Keratinocyte (primary cell): ENCODE measurements at regions not wholly inside any gene's neighbourhood (a gene's known extent, or its start where the extent isn't known, plus 50 kb on each side); places are given as distances from the start of the nearest gene placed in this dataset.

Experiments
- EZH2 ChIP-seq: IDR thresholded peaks from one replicate; pipeline ENCODE4 v1.6.1; 2012; ENCODE audit warnings: inconsistent platforms, mild to moderate bottlenecking, low read length, moderate library complexity
- TF ChIP-seq, protein P1 (sequence below), 3 experiments: IDR thresholded peaks in 1 of 3; conservative IDR thresholded peaks in 1 of 3; optimal IDR thresholded peaks in 1 of 3; 2 replicates in 2 of 3; 3 replicates in 1 of 3; pipeline versions ENCODE3 to v1.5.1; 2011; ENCODE audit warnings: low read length in 3 of 3, mild to moderate bottlenecking in 3 of 3, moderate library complexity in 2 of 3, control low read depth in 1 of 3, inconsistent platforms in 1 of 3; ENCODE audit not compliant: insufficient read depth in 2 of 3; ENCODE audit errors: extremely low read depth in 1 of 3

DNA sequence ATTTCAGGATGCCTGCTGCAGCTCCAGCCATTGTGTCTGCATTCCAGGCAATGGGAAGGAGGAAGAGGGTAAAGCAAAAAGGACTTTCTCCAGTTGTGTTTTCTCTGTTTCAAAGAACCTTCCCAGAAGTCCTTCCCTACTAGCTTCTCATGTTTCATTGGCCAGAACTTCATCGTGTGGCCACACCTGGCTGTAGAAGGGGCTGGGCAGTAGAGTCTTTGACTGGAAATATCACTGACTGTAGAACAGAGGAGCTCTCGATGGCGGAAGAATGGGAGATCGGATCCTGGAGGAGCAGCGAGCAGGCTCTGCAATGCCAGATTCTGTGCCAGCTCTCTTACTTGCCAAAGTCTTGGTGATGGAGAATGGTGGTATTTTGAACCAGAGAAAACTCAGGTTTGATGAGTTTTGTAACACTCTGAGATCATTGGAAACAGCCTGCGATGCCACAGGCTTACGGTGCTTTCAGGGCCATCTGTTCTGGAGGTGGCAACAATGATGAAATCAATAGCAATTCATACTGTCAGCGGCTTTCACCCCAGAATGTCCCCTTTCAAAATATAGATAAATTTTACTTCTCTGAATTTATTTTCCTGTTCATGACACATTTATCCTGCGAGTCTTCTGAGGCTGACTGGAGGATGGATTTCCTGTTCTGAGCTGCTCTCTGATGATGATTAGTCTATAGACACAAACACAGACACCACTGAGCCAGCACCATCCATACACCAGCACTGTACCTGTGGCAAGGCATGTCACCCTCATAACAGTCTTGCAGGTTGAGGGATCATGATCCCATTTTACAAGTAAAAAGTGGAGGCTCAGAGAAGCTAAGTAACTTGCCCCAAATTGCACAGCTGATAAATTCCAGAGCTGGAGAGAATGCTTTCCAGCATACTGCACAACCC is 204.2 kb downstream of the EMX2 start:
- TF ChIP-seq, protein P1, sequence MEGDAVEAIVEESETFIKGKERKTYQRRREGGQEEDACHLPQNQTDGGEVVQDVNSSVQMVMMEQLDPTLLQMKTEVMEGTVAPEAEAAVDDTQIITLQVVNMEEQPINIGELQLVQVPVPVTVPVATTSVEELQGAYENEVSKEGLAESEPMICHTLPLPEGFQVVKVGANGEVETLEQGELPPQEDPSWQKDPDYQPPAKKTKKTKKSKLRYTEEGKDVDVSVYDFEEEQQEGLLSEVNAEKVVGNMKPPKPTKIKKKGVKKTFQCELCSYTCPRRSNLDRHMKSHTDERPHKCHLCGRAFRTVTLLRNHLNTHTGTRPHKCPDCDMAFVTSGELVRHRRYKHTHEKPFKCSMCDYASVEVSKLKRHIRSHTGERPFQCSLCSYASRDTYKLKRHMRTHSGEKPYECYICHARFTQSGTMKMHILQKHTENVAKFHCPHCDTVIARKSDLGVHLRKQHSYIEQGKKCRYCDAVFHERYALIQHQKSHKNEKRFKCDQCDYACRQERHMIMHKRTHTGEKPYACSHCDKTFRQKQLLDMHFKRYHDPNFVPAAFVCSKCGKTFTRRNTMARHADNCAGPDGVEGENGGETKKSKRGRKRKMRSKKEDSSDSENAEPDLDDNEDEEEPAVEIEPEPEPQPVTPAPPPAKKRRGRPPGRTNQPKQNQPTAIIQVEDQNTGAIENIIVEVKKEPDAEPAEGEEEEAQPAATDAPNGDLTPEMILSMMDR (optimal IDR thresholded peaks at IDR 0.05 in 1 of 3, IDR thresholded peaks at IDR 0.05 in 1 of 3, conservative IDR thresholded peaks at IDR 0.05 in 1 of 3; ENCODE audit: extremely low read depth in 1 of 3, insufficient read depth in 2 of 3, low read length in 3 of 3), result no peak
- no peak for TF ChIP-seq EZH2
